Smooth muscle cell (in vitro differentiated cells): ENCODE measurements at regions not wholly inside any gene's neighbourhood (a gene's known extent, or its start where the extent isn't known, plus 50 kb on each side); places are given as distances from the start of the nearest gene placed in this dataset.

ENCODE experiments used
- DNase-seq: peaks from one replicate; lab custom pipeline; 2025; ENCODE audit not compliant: unreplicated experiment; lab: John Stamatoyannopoulos, UW
- H2AFZ ChIP-seq: fragments of 200-600 bp; sonication (generic); 2 replicates; pipeline ENCODE4 v1.6.0; 2016; ENCODE audit warnings: antibody characterized with exemption, low read depth, mild to moderate bottlenecking
- H3F3A ChIP-seq: fragments of 200-600 bp; sonication (generic); 2 replicates; pipeline ENCODE4 v1.6.0; 2017; ENCODE audit warnings: antibody characterized with exemption, low read depth
- H3K27ac ChIP-seq: fragments of 200-600 bp; sonication (generic); 2 replicates; pipeline ENCODE4 v1.5.1; 2016; ENCODE audit warnings: low read depth, mild to moderate bottlenecking
- H3K27me3 ChIP-seq: fragments of 200-600 bp; sonication (generic); 2 replicates; pipeline ENCODE4 v1.6.1; 2016; ENCODE audit warnings: low read depth, mild to moderate bottlenecking
- H3K36me3 ChIP-seq: fragments of 200-600 bp; sonication (generic); 2 replicates; pipeline ENCODE4 v1.5.1; 2016; ENCODE audit warnings: low read depth
- H3K4me1 ChIP-seq: fragments of 200-600 bp; sonication (generic); 2 replicates; pipeline ENCODE4 v1.5.1; 2016; ENCODE audit warnings: low read depth
- H3K4me2 ChIP-seq: fragments of 200-600 bp; sonication (generic); 2 replicates; pipeline ENCODE4 v1.6.0; 2016; ENCODE audit warnings: mild to moderate bottlenecking
- H3K4me3 ChIP-seq: fragments of 200-600 bp; sonication (generic); 2 replicates; pipeline ENCODE4 v1.5.1; 2016; ENCODE audit warnings: mild to moderate bottlenecking
- H3K79me2 ChIP-seq: fragments of 200-600 bp; sonication (generic); 2 replicates; pipeline ENCODE4 v1.6.0; 2016; ENCODE audit warnings: low read depth, mild to moderate bottlenecking
- H3K9ac ChIP-seq: fragments of 200-600 bp; sonication (generic); 2 replicates; pipeline ENCODE4 v1.6.0; 2016; ENCODE audit warnings: low read depth
- H3K9me3 ChIP-seq: fragments of 200-600 bp; sonication (generic); replicated peaks from 2 replicates; pipeline ENCODE4 v1.5.1; 2016; ENCODE audit warnings: low read depth
- H4K20me1 ChIP-seq: fragments of 200-600 bp; sonication (generic); 2 replicates; pipeline ENCODE4 v1.6.0; 2016; ENCODE audit warnings: low read depth
- CTCF ChIP-seq: fragments of 200-600 bp; sonication (generic); IDR thresholded peaks from 2 replicates; pipeline ENCODE4 v1.5.1; 2017; ENCODE audit warnings: borderline replicate concordance, mild to moderate bottlenecking, antibody characterized with exemption; ENCODE audit not compliant: insufficient read depth, poor library complexity, severe bottlenecking
- WGBS: methylation state at CpG from one replicate; pipeline ENCODE4 v1.1.7; 2016; ENCODE audit warnings: low lambda C conversion rate; 5-methylcytosine and 5-hydroxymethylcytosine counted together

- H3K9me3 ChIP-seq: no peaks in the 10 kb centered on the region
- no peak overlapping the region for H3K4me2 ChIP-seq
- H3K27me3 ChIP-seq: no peaks in the 10 kb centered on the region
- no peak overlapping the region for H2AFZ ChIP-seq
- no peaks in the 10 kb centered on the region for H4K20me1 ChIP-seq
- TF ChIP-seq CTCF: no peak
- no peak for DNase-seq
- no peaks in the 10 kb centered on the region for H3F3A ChIP-seq
- no peak overlapping the region for H3K4me3 ChIP-seq
- WGBS: 91% methylated on average over 2 of the region's 2 CpGs
- H3K9ac ChIP-seq: no peak overlapping the region
- peaks cover 8% of the 10 kb centered on the region for H3K4me1 ChIP-seq
- H3K79me2 ChIP-seq: no peaks in the 10 kb centered on the region
- no peaks in the 10 kb centered on the region for H3K36me3 ChIP-seq
- H3K27ac ChIP-seq: no peak overlapping the region
Measured at GRCh38 chr10:118922972-118923371, 106.5 kb upstream of the NANOS1 start.

- TF ChIP-seq CTCF: no peak
Measured at GRCh38 chr10:118924493-118924892, 105.0 kb upstream of the NANOS1 start.

GRCh38 chr10:118925404-118926071 is 104.0 kb upstream of the NANOS1 start:
- DNase-seq: no peak
- Histone ChIP-seq H2AFZ (no peak overlapping the region), H3K27me3 (no peaks in the 10 kb centered on the region), H3K27ac (no peak overlapping the region), H3F3A (no peaks in the 10 kb centered on the region), H3K9ac (no peak overlapping the region), H3K4me2 (no peak overlapping the region), H3K36me3 (peaks cover under 1% of the 10 kb centered on the region), H3K4me1 (no peaks in the 10 kb centered on the region), H3K79me2 (no peaks in the 10 kb centered on the region), H3K9me3 (no peaks in the 10 kb centered on the region), H3K4me3 (no peak overlapping the region), H4K20me1 (no peaks in the 10 kb centered on the region)
- no peak for TF ChIP-seq CTCF
- WGBS: 90% methylated on average over 8 of the region's 8 CpGs

More at GRCh38 chr10:118924493-118924892, 105.0 kb upstream of the NANOS1 start:
- Histone ChIP-seq H4K20me1 (no peaks in the 10 kb centered on the region), H3K27me3 (no peaks in the 10 kb centered on the region), H3K27ac (no peak overlapping the region), H3K4me3 (no peak overlapping the region), H3K4me2 (no peak overlapping the region), H2AFZ (no peak overlapping the region), H3K9ac (no peak overlapping the region), H3K4me1 (no peaks in the 10 kb centered on the region), H3F3A (no peaks in the 10 kb centered on the region), H3K79me2 (no peaks in the 10 kb centered on the region), H3K9me3 (no peaks in the 10 kb centered on the region), H3K36me3 (no peaks in the 10 kb centered on the region)
- DNase-seq: no peak
- 82% methylated on average over 2 of the region's 3 CpGs for WGBS

- Histone ChIP-seq H3K9me3 (no peaks in the 10 kb centered on the region), H2AFZ (no peak overlapping the region), H3K4me2 (no peak overlapping the region), H3K9ac (no peak overlapping the region), H3K36me3 (peaks cover 4% of the 10 kb centered on the region), H3K79me2 (no peaks in the 10 kb centered on the region), H3K27me3 (no peaks in the 10 kb centered on the region), H3K4me3 (no peak overlapping the region), H3K4me1 (no peaks in the 10 kb centered on the region), H3F3A (no peaks in the 10 kb centered on the region), H4K20me1 (no peaks in the 10 kb centered on the region), H3K27ac (no peak overlapping the region)
- no peak for TF ChIP-seq CTCF
- no peak for DNase-seq
- 88% methylated on average over 3 of the region's 3 CpGs for WGBS
Measured at GRCh38 chr10:118926072-118926417, 103.5 kb upstream of the NANOS1 start.
